ENCODE measurements at regions not wholly inside any gene's neighbourhood (a gene's known extent, or its start where the extent isn't known, plus 50 kb on each side); places are given as distances from the start of the nearest gene placed in this dataset.

GRCh38 chr6:17001188-17001587, 100.7 kb upstream of the STMND1 start:
- H2BK5ac ChIP-seq (ENCODE audit: low read depth, low read length, poor library complexity, severe bottlenecking) = no peak overlapping the region
- no peak overlapping the region; the same call in 1 of the 2 replicates for H2BK120ac ChIP-seq (ENCODE audit: low read depth, low read length)
- TF ChIP-seq SMC3 (IDR thresholded peaks at IDR 0.05; ENCODE audit: low read depth, low read length) = 0 out of 2 replicates have a peak, but pooled peaks have one; percentile 21
- peak; percentile 55 for TF ChIP-seq RAD21 (IDR thresholded peaks at IDR 0.05; ENCODE audit: low read length)
- TF ChIP-seq CHD1 (IDR thresholded peaks at IDR 0.05; ENCODE audit: low read depth, low read length) = no peak
- no peak for TF ChIP-seq MAFK (IDR thresholded peaks at IDR 0.05; ENCODE audit: low read depth, low read length)
- no peak for TF ChIP-seq RCOR1 (IDR thresholded peaks at IDR 0.05; ENCODE audit: insufficient replicate concordance, low read length)
- no peak for TF ChIP-seq FOS (IDR thresholded peaks at IDR 0.05; ENCODE audit: low read depth, low read length)
- TF ChIP-seq CTCF (conservative IDR thresholded peaks at IDR 0.05; ENCODE audit: low read depth, low read length) = peak; percentile 43
- no peak for TF ChIP-seq ELK1 (IDR thresholded peaks at IDR 0.05; ENCODE audit: borderline replicate concordance, low read depth, low read length)
- H2BK15ac ChIP-seq (ENCODE audit: low read depth, low read length) = no peak overlapping the region
- H3K23ac ChIP-seq (ENCODE audit: low read depth, low read length) = no peak overlapping the region
- POLR2A ChIA-PET (ENCODE audit: unreplicated experiment) = no interaction called here
- H3K4ac ChIP-seq (ENCODE audit: low read depth, low read length) = no peak overlapping the region
- no peaks in the 10 kb centered on the region for H3K9me3 ChIP-seq (ENCODE audit: control insufficient read depth, insufficient read depth, low read length)
- H2AFZ ChIP-seq (replicated peaks; ENCODE audit: low read length, poor library complexity) = no peak overlapping the region
- no peak overlapping the region for H3K4me2 ChIP-seq (ENCODE audit: low read depth, low read length)
- DNase-seq = peak; percentile 17
- no peak overlapping the region for H3K27ac ChIP-seq (ENCODE audit: insufficient read depth, low read length)
- no CpG with 5 or more reads among the region's 1 CpG for WGBS, 2 experiments (ENCODE audit: extremely low coverage in 2 of 2, insufficient read length in 1 of 2)
- in situ Hi-C loops (cut with MboI; ENCODE audit: low sequenced_read_pairs) = no loop called here
- H3K27me3 ChIP-seq (ENCODE audit: control insufficient read depth, insufficient read depth, low read length) = peaks cover 3% of the 10 kb centered on the region; the same call in 1 of the 2 replicates
- H3K9me1 ChIP-seq (ENCODE audit: insufficient read depth, low read length) = no peaks in the 10 kb centered on the region
- H3K36me3 ChIP-seq (ENCODE audit: control insufficient read depth, insufficient read depth, low read length) = no peaks in the 10 kb centered on the region
- no peak overlapping the region for H4K5ac ChIP-seq (ENCODE audit: low read depth, low read length)
- H3K18ac ChIP-seq (ENCODE audit: low read depth, low read length) = peak overlapping the region; percentile 18; the same call in 1 of the 2 replicates
- H3K4me1 ChIP-seq (ENCODE audit: control insufficient read depth, insufficient read depth, low read length) = peaks cover 6% of the 10 kb centered on the region
- H2AK9ac ChIP-seq (replicated peaks; ENCODE audit: low read depth, low read length, poor library complexity) = no peak overlapping the region
- 0 out of 2 replicates have a peak overlapping the region, but pooled peaks have one; percentile 15 for H4K91ac ChIP-seq (ENCODE audit: insufficient read depth, low read depth, low read length)
- no peak overlapping the region for H3K9ac ChIP-seq (ENCODE audit: low read depth, low read length)
- H4K8ac ChIP-seq (ENCODE audit: low read depth in 2 of 2, low read length in 2 of 2) = no peak overlapping the region
- no peak overlapping the region for H3K14ac ChIP-seq (replicated peaks; ENCODE audit: low read depth, low read length)
- dilution Hi-C loops (cut with HindIII; ENCODE audit: low sequenced_read_pairs, unreplicated experiment) = no loop called here
- no peak overlapping the region for H2AK5ac ChIP-seq (ENCODE audit: low read depth, low read length)
- no peaks in the 10 kb centered on the region for H3K79me1 ChIP-seq (ENCODE audit: low read depth in 1 of 2, low read length in 2 of 2)
- H2BK20ac ChIP-seq (ENCODE audit: low read depth, low read length) = no peak overlapping the region
- ATAC-seq (ENCODE audit: low read depth) = no peak
- H3K56ac ChIP-seq (ENCODE audit: extremely low read depth, insufficient read depth, low read length) = no peak overlapping the region
- CTCF ChIA-PET = interaction anchor here (1.0 to 1.4 kb wide), 3 partner anchors 17 to 236 kb away, joined by 3 to 4 read pairs (median 3); no protein-coding TSS in a partner anchor
- H4K20me1 ChIP-seq (ENCODE audit: insufficient read depth, low read length) = no peaks in the 10 kb centered on the region
- intact Hi-C loops (cut with micrococcal nuclease) = no loop called here
- H3K4me3 ChIP-seq (ENCODE audit: insufficient read depth, low read depth, low read length) = no peak overlapping the region
- BruUV-seq (replicated peaks) = no TSS peak
